ENCODE measurements at regions not wholly inside any gene's neighbourhood (a gene's known extent, or its start where the extent isn't known, plus 50 kb on each side); places are given as distances from the start of the nearest gene placed in this dataset.

DNA sequence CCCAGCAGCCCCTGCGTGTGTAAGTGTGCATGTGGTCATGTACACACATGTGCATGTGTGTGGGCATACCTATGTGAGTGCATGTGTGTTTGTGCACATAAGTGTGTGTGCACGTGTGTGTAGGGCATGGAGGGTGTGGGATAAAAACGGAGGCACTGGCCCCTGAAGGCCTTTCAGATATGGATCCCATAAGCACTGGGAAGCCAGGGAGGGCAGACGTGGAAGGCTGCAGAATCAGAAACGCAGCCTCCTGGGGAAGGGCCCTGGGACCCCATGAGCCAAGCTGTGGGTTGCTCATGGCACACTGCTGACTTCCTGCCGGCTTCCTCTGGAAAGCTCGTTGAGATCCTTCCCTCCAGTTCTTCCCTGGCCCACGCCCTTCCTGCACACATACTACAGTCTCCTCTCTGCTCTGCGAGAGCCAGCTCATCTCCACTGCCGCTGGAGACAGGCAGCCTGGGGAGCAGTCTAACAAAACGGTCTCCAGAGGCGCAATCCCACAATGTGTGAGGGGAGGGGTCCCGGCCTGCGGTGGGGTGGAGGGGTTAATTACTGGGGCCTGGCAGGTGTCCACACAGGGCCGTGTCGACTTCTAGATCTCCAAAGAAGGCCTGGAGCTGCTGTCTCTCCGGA lies 435.2 kb upstream of the B3GAT1 start:
- Mint-ChIP-seq H3K27me3 (ENCODE audit: low read depth) (peaks cover 30% of the 10 kb centered on the region), H3K4me3 (no peak overlapping the region), H3K9me3 (no peaks in the 10 kb centered on the region), H3K4me1 (no peaks in the 10 kb centered on the region), H3K27ac (no peak overlapping the region), H3K36me3 (ENCODE audit: low read depth) (no peaks in the 10 kb centered on the region)
- TF ChIP-seq, protein P1, sequence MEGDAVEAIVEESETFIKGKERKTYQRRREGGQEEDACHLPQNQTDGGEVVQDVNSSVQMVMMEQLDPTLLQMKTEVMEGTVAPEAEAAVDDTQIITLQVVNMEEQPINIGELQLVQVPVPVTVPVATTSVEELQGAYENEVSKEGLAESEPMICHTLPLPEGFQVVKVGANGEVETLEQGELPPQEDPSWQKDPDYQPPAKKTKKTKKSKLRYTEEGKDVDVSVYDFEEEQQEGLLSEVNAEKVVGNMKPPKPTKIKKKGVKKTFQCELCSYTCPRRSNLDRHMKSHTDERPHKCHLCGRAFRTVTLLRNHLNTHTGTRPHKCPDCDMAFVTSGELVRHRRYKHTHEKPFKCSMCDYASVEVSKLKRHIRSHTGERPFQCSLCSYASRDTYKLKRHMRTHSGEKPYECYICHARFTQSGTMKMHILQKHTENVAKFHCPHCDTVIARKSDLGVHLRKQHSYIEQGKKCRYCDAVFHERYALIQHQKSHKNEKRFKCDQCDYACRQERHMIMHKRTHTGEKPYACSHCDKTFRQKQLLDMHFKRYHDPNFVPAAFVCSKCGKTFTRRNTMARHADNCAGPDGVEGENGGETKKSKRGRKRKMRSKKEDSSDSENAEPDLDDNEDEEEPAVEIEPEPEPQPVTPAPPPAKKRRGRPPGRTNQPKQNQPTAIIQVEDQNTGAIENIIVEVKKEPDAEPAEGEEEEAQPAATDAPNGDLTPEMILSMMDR (IDR thresholded peaks at IDR 0.05; ENCODE audit: unreplicated experiment in 3 of 3) = no peak

DNA sequence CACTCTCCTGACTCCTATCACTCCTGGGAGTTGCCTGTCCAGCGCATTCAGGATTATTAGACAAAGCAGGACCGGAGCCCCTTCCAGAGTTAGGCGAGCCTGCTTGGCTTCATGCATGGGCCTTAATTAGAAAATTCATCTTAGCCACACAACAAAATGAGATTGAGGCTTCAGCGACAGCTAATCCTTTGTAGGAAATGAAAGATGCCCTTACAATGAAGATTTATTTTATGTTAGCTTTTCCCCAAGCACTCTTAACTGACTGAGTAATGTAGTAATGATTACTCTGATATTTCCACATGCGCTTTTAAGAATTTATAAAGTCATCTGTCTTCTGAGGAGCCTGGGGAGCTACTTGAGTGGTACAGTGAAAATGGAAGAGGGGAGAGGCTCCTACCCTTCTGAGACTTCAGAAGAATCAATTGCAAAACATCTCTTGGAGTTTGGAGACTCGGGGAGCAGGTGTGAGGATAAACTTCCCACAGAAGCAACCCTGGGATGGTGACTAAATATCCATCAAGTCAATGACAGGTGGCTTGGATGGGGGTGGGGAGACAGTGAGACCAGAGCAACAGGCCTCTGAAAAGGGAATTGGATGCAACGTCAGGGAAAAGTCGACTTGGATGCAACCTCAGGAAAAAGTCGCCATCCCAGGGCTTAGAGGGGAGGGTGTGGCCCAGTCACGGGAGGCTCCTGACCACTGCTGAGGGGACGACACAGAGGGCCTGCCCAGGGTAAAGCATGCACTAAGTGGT lies 434.5 kb upstream of the B3GAT1 start:
- TF ChIP-seq, protein P1 (IDR thresholded peaks at IDR 0.05; ENCODE audit: unreplicated experiment in 3 of 3) = no peak
- Mint-ChIP-seq H3K9me3 (no peaks in the 10 kb centered on the region), H3K4me1 (no peaks in the 10 kb centered on the region), H3K36me3 (ENCODE audit: low read depth) (no peaks in the 10 kb centered on the region), H3K27me3 (ENCODE audit: low read depth) (peaks cover 27% of the 10 kb centered on the region), H3K27ac (no peak overlapping the region), H3K4me3 (no peak overlapping the region)

DNA sequence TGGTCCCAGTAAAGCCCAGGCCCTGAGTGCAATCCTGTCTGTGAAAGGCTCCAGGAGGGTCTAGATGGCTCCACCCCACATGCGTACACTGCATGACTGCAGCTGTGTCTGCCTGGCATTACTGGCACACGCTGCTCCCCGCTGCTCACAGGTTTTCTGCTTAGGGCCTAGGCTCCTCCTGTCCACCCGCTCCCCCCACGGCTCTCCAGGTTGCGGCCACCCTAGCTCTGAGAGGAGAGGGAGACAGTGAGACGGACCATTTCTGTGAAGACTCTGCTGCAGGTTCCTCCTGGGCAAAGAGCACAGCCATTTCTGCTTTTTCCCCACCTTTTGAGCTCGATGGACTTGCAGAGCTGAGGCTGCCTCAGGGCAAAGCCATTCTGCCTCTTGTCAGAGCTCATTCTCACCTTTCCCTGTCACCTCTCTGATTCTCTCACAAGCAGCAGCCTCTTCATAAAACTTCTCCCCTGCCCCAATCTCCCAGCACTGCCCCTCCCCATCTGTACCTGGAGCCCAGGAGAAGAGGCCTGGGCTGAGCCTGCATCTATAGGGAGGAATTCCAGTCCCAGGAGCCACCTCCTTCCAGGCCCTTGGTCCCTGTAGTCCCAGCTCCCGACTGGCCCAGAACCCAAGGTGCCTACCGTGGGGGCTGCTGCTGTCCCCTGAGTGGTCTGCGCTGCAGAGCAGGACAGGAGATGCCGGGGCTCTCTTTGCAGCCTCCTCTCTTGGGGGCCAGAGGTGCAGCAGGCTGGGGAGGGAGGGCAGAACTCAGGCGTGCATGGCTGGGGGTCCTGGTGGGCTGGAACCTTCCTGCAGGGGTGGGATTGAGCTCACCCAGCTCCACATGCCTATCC lies 433.7 kb upstream of the B3GAT1 start:
- Mint-ChIP-seq H3K27me3 (ENCODE audit: low read depth) (peaks cover 27% of the 10 kb centered on the region), H3K9me3 (no peaks in the 10 kb centered on the region), H3K4me1 (no peaks in the 10 kb centered on the region), H3K4me3 (no peak overlapping the region), H3K27ac (no peak overlapping the region), H3K36me3 (ENCODE audit: low read depth) (no peaks in the 10 kb centered on the region)
- TF ChIP-seq, protein P1 (IDR thresholded peaks at IDR 0.05; ENCODE audit: unreplicated experiment in 3 of 3) = no peak

DNA sequence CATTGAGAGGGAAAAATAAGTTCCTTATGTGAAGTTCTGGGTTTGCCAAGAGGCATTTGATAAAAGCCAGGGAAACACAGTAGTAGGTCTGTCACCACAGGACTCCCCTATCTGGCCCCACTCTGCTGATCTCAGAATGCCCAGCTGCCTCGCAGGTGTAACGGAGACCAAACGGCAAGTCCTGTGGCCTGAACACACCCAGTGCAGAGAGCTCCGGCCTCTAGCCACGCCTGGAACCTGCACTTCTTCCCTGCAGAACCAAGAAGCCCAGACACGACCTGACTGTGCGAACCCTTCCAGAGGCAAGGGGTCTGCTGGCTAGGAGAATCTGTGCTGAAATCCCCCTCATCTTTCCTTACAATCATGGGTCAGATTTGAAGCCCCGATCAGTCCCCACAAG lies 432.8 kb upstream of the B3GAT1 start:
- no peak overlapping the region for H3K4me3 Mint-ChIP-seq
- H3K36me3 Mint-ChIP-seq (ENCODE audit: low read depth) = no peaks in the 10 kb centered on the region
- H3K9me3 Mint-ChIP-seq = no peaks in the 10 kb centered on the region
- H3K27ac Mint-ChIP-seq = no peak overlapping the region
- TF ChIP-seq, protein P1 (IDR thresholded peaks at IDR 0.05; ENCODE audit: unreplicated experiment in 3 of 3) = no peak
- peaks cover 31% of the 10 kb centered on the region for H3K27me3 Mint-ChIP-seq (ENCODE audit: low read depth)
- no peaks in the 10 kb centered on the region for H3K4me1 Mint-ChIP-seq

DNA sequence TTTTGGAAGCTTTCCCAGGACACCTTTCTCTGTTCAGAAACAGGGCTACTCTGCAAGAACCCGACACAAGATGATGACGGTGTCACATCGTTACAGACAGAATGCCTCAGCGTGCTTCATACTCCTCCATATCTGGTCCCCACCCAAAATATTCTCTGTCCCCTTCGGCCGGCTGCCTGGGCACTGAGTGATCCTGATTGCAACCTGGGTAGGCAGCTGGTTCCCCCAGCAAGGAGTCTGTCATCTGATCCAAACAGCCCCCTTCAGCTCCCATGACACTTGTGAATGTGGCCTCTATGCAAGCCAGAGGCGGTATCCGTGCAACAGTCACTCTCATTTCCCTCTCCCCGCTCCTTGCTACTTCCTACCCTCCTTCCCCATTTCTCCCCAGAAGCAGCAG lies 431.7 kb upstream of the B3GAT1 start:
- H3K36me3 Mint-ChIP-seq (ENCODE audit: low read depth) = no peaks in the 10 kb centered on the region
- H3K27me3 Mint-ChIP-seq (ENCODE audit: low read depth) = peaks cover 31% of the 10 kb centered on the region
- H3K27ac Mint-ChIP-seq = no peak overlapping the region
- TF ChIP-seq, protein P1 (IDR thresholded peaks at IDR 0.05; ENCODE audit: unreplicated experiment in 3 of 3) = no peak
- no peaks in the 10 kb centered on the region for H3K9me3 Mint-ChIP-seq
- no peak overlapping the region for H3K4me3 Mint-ChIP-seq
- no peaks in the 10 kb centered on the region for H3K4me1 Mint-ChIP-seq

All from nephron (organoid).